ENCODE measurements at regions not wholly inside any gene's neighbourhood (a gene's known extent, or its start where the extent isn't known, plus 50 kb on each side); places are given as distances from the start of the nearest gene placed in this dataset.

GRCh38 chr9:95644377-95644776 is 127.6 kb upstream of the PTCH1 start:
- no peak for TF ChIP-seq CTCF (IDR thresholded peaks at IDR 0.05)
- H3K27ac ChIP-seq = no peak overlapping the region
- H3K27me3 ChIP-seq = no peaks in the 10 kb centered on the region
- no peak overlapping the region for H3K4me3 ChIP-seq (ENCODE audit: low read depth in 1 of 2, low read length in 1 of 2)
- H3K9me3 ChIP-seq = no peaks in the 10 kb centered on the region
- no peaks in the 10 kb centered on the region for H3K4me1 ChIP-seq (ENCODE audit: control insufficient read depth in 1 of 2, insufficient read depth in 1 of 2, low read depth in 1 of 2, low read length in 1 of 2)
- no peaks in the 10 kb centered on the region for H3K36me3 ChIP-seq

DNA sequence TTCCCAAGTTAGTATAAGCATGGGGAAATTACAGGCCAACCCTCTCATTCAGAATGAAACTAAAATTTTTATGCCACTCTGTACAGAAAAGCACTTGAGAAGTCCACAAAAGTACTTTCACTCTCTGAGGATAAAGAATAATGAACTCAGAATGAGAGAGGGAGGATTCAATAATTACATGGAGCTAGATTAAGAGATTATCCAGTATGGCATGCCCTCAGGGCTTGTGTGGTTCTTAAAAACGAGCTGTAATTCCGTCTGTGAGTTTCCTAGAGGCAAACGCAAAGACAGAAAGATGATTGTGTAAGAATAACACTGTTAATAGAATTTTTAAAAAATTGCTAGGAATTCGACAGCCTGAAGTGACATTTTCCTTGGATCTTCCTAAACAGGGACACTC is 126.8 kb upstream of the PTCH1 start:
- TF ChIP-seq CTCF (IDR thresholded peaks at IDR 0.05) = no peak
- Histone ChIP-seq H3K4me3 (ENCODE audit: low read depth in 1 of 2, low read length in 1 of 2) (no peak overlapping the region), H3K4me1 (ENCODE audit: control insufficient read depth in 1 of 2, insufficient read depth in 1 of 2, low read depth in 1 of 2, low read length in 1 of 2) (no peaks in the 10 kb centered on the region), H3K27ac (no peak overlapping the region), H3K9me3 (no peaks in the 10 kb centered on the region), H3K27me3 (no peaks in the 10 kb centered on the region), H3K36me3 (no peaks in the 10 kb centered on the region)

DNA sequence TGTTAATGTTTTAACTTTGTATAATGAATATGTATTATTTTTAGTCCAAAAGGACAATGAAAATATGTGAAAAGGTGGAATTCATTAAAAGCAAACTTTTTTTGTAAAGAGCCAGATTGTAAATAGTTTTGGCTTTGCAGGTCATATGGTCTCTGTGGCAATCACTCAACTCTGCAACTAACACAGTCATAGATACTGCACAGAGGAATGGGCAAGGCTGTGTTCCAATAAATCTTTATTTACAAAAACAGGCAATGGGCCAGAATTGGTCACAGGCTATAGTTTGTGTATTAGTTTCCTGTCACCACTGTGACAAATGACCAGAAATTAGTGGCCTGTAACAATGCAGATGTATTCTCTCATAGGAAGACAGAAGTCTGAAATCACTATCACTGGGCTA is 125.4 kb upstream of the PTCH1 start:
- H3K27ac ChIP-seq = no peak overlapping the region
- peaks cover 4% of the 10 kb centered on the region for H3K9me3 ChIP-seq
- TF ChIP-seq CTCF (IDR thresholded peaks at IDR 0.05) = no peak
- no peaks in the 10 kb centered on the region for H3K27me3 ChIP-seq
- no peaks in the 10 kb centered on the region for H3K36me3 ChIP-seq
- no peak overlapping the region for H3K4me3 ChIP-seq (ENCODE audit: low read depth in 1 of 2, low read length in 1 of 2)
- no peaks in the 10 kb centered on the region for H3K4me1 ChIP-seq (ENCODE audit: control insufficient read depth in 1 of 2, insufficient read depth in 1 of 2, low read depth in 1 of 2, low read length in 1 of 2)

DNA sequence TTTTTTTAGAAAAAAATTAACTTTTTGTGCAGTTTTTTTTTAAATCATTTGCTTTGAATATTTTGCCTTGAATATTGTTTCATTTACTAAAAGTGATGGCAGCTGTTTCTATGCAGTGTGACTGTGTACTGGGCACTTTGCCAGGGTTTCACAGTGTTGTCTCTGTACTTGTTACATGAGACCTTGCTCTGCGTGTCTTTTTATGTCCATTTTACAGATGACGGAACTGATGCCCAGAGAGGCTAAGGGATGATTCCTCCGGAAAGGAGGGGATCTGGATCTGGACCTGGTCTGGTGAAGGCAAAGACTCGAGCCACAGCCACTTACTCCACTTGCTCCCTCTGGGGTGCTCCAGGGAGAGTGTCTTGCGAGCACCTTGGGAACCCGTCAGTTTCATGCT is 124.8 kb upstream of the PTCH1 start:
- H3K9me3 ChIP-seq = peaks cover 4% of the 10 kb centered on the region
- H3K36me3 ChIP-seq = no peaks in the 10 kb centered on the region
- TF ChIP-seq CTCF (IDR thresholded peaks at IDR 0.05) = no peak
- H3K27ac ChIP-seq = no peak overlapping the region
- H3K4me3 ChIP-seq (ENCODE audit: low read depth in 1 of 2, low read length in 1 of 2) = no peak overlapping the region
- no peaks in the 10 kb centered on the region for H3K27me3 ChIP-seq
- no peaks in the 10 kb centered on the region for H3K4me1 ChIP-seq (ENCODE audit: control insufficient read depth in 1 of 2, insufficient read depth in 1 of 2, low read depth in 1 of 2, low read length in 1 of 2)

DNA sequence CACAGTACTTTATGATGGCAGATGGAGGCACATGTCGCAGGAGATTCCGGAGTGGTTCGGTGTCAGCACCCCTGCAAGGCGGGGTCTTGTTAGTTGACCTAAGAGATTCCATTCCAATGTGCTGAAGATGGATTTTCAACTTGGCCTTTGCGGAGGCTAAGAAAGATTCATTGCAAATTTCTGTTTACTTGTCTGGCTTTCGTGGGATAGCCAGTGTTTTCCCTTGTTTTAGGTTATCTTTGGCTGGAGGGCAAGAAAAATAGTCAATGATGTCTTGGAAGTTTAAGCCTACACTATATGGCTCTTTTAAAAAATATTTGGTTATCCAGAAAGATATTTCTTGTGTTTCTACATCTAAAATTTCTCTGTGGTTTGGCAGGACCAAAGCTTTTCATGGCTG is 123.6 kb upstream of the PTCH1 start:
- Histone ChIP-seq H3K4me3 (ENCODE audit: low read depth in 1 of 2, low read length in 1 of 2) (no peak overlapping the region), H3K4me1 (ENCODE audit: control insufficient read depth in 1 of 2, insufficient read depth in 1 of 2, low read depth in 1 of 2, low read length in 1 of 2) (no peaks in the 10 kb centered on the region), H3K9me3 (peaks cover 4% of the 10 kb centered on the region), H3K36me3 (no peaks in the 10 kb centered on the region), H3K27ac (no peak overlapping the region), H3K27me3 (no peaks in the 10 kb centered on the region)
- no peak for TF ChIP-seq CTCF (IDR thresholded peaks at IDR 0.05)
